ENCODE measurements at regions not wholly inside any gene's neighbourhood (a gene's known extent, or its start where the extent isn't known, plus 50 kb on each side); places are given as distances from the start of the nearest gene placed in this dataset.

- TF ChIP-seq CTCF (conservative IDR thresholded peaks at IDR 0.05; ENCODE audit: low read length) (no peak), EZH2phosphoT487 (IDR thresholded peaks at IDR 0.05; ENCODE audit: borderline replicate concordance, low read depth, low read length) (no peak)
Measured at GRCh38 chr4:96039217-96039616, 199.3 kb downstream of the PDHA2 start.

Measured in OCI-LY7 (cell line).